Ascending aorta (tissue), 2 donors: ENCODE measurements at regions not wholly inside any gene's neighbourhood (a gene's known extent, or its start where the extent isn't known, plus 50 kb on each side); places are given as distances from the start of the nearest gene placed in this dataset.

ENCODE experiments used
- DNase-seq, 2 donors: peaks; one replicate each; pipeline ENCODE4 v3.0.0-alpha.2; 2019; ENCODE audit warnings: low spot score in 2 of 2
- H3K27ac ChIP-seq, 2 donors: fragments of 200-600 bp; sonication (generic); one replicate each; pipeline ENCODE4 v1.5.1; 2016 to 2017; ENCODE audit warnings: mild to moderate bottlenecking in 1 of 2
- H3K27me3 ChIP-seq: fragments of 200-600 bp; sonication (generic); one replicate; pipeline ENCODE4 v1.5.1; 2017
- H3K36me3 ChIP-seq, 2 donors: fragments of 200-600 bp; sonication (generic); one replicate each; pipeline ENCODE4 v1.5.1; 2016
- H3K4me1 ChIP-seq, 2 donors: fragments of 200-600 bp; sonication (generic); one replicate each; pipeline ENCODE4 v1.5.1; 2016 to 2017; ENCODE audit warnings: mild to moderate bottlenecking in 1 of 2
- H3K4me3 ChIP-seq, 2 donors: fragments of 200-600 bp; sonication (generic); one replicate each; pipeline ENCODE4 v1.5.1; 2016 to 2017; ENCODE audit warnings: mild to moderate bottlenecking in 1 of 2
- H3K9me3 ChIP-seq, 2 donors: fragments of 200-600 bp; sonication (generic); one replicate each; pipeline ENCODE4 v1.5.1; 2016
- CTCF ChIP-seq, 3 experiments: fragments of 200-600 bp in 2 of 3; fragments of 450-650 bp in 1 of 3; sonication (generic) in 2 of 3; IDR thresholded peaks; one replicate each; pipeline ENCODE4 v1.5.1; 2016 to 2019; ENCODE audit warnings: antibody characterized with exemption in 3 of 3, mild to moderate bottlenecking in 1 of 3, moderate library complexity in 1 of 3
- intact Hi-C: fragments of 100-400 bp; cut with DNase I; formaldehyde crosslinking; loops from one replicate; pipeline ENCODE4 v1.15.1; 2023

GRCh38 chr11:111047374-111047773 is 198.2 kb upstream of the POU2AF2 start:
- no peak for TF ChIP-seq CTCF (IDR thresholded peaks at IDR 0.05)
- H3K4me3 ChIP-seq: no peak overlapping the region
- no peak overlapping the region for H3K27ac ChIP-seq
- no peaks in the 10 kb centered on the region for H3K4me1 ChIP-seq
- intact Hi-C loops: no loop called here
- DNase-seq: no peak
- H3K9me3 ChIP-seq: no peaks in the 10 kb centered on the region
- H3K27me3 ChIP-seq: no peaks in the 10 kb centered on the region
- no peaks in the 10 kb centered on the region for H3K36me3 ChIP-seq

GRCh38 chr11:111046291-111046690 is 199.2 kb upstream of the POU2AF2 start:
- TF ChIP-seq CTCF (IDR thresholded peaks at IDR 0.05): no peak
- intact Hi-C loops: no loop called here
- H3K27me3 ChIP-seq: no peaks in the 10 kb centered on the region
- H3K9me3 ChIP-seq: no peaks in the 10 kb centered on the region
- H3K4me3 ChIP-seq: no peak overlapping the region
- no peak for DNase-seq
- no peaks in the 10 kb centered on the region for H3K4me1 ChIP-seq
- no peak overlapping the region for H3K27ac ChIP-seq
- no peaks in the 10 kb centered on the region for H3K36me3 ChIP-seq

- intact Hi-C loops: no loop called here
- H3K4me1 ChIP-seq: no peaks in the 10 kb centered on the region
- no peaks in the 10 kb centered on the region for H3K36me3 ChIP-seq
- H3K9me3 ChIP-seq: no peaks in the 10 kb centered on the region
- H3K27me3 ChIP-seq: no peaks in the 10 kb centered on the region
- H3K4me3 ChIP-seq: no peak overlapping the region
- TF ChIP-seq CTCF (IDR thresholded peaks at IDR 0.05): no peak
- no peak overlapping the region for H3K27ac ChIP-seq
- DNase-seq: no peak
Observed at GRCh38 chr11:111045874-111046273, 199.7 kb upstream of the POU2AF2 start.

- H3K4me1 ChIP-seq: no peaks in the 10 kb centered on the region
- no peaks in the 10 kb centered on the region for H3K27me3 ChIP-seq
- H3K27ac ChIP-seq: no peak overlapping the region
- H3K4me3 ChIP-seq: no peak overlapping the region
- no peaks in the 10 kb centered on the region for H3K36me3 ChIP-seq
- TF ChIP-seq CTCF (IDR thresholded peaks at IDR 0.05): no peak
- no peak for DNase-seq
- no peaks in the 10 kb centered on the region for H3K9me3 ChIP-seq
- intact Hi-C loops: no loop called here
Observed at GRCh38 chr11:111045407-111045803, 200.1 kb upstream of the POU2AF2 start.

- Histone ChIP-seq H3K4me1 (no peaks in the 10 kb centered on the region), H3K27me3 (no peaks in the 10 kb centered on the region), H3K9me3 (no peaks in the 10 kb centered on the region), H3K36me3 (no peaks in the 10 kb centered on the region), H3K4me3 (no peak overlapping the region), H3K27ac (no peak overlapping the region)
- no peak for DNase-seq
- intact Hi-C loops: no loop called here
- TF ChIP-seq CTCF (IDR thresholded peaks at IDR 0.05): no peak
Observed at GRCh38 chr11:111044751-111045406, 200.6 kb upstream of the POU2AF2 start.

GRCh38 chr11:111039982-111040381 is 205.5 kb upstream of the POU2AF2 start:
- Histone ChIP-seq H3K27ac (no peak overlapping the region), H3K4me1 (no peaks in the 10 kb centered on the region), H3K27me3 (no peaks in the 10 kb centered on the region), H3K36me3 (no peaks in the 10 kb centered on the region), H3K4me3 (no peak overlapping the region), H3K9me3 (no peaks in the 10 kb centered on the region)
- DNase-seq: no peak
- TF ChIP-seq CTCF (IDR thresholded peaks at IDR 0.05): no peak
- intact Hi-C loops: no loop called here
